Muscle layer of duodenum (tissue), 2 donors: ENCODE measurements at regions not wholly inside any gene's neighbourhood (a gene's known extent, or its start where the extent isn't known, plus 50 kb on each side); places are given as distances from the start of the nearest gene placed in this dataset.

Source experiments
- H3K27ac ChIP-seq: one replicate; pipeline ENCODE4 v1.7.0; 2013; ENCODE audit warnings: mild to moderate bottlenecking, low read length
- H3K27me3 ChIP-seq: one replicate; pipeline ENCODE4 v1.7.0; 2013; ENCODE audit warnings: low read depth, mild to moderate bottlenecking, control low read depth, low read length
- H3K36me3 ChIP-seq, 2 donors: one replicate each; pipeline ENCODE4 v1.7.0; 2013; ENCODE audit warnings: low read length in 2 of 2, control low read depth in 1 of 2, mild to moderate bottlenecking in 1 of 2; ENCODE audit not compliant: insufficient read depth in 2 of 2, control insufficient read depth in 1 of 2
- H3K4me1 ChIP-seq, 2 donors: one replicate each; pipeline ENCODE4 v1.7.0; 2013; ENCODE audit warnings: low read length in 2 of 2, mild to moderate bottlenecking in 2 of 2, control low read depth in 1 of 2, moderate library complexity in 1 of 2; ENCODE audit not compliant: insufficient read depth in 2 of 2, control insufficient read depth in 1 of 2
- H3K4me3 ChIP-seq, 2 donors: one replicate each; pipeline ENCODE4 v1.7.0; 2013; ENCODE audit warnings: low read length in 2 of 2, low read depth in 1 of 2, mild to moderate bottlenecking in 1 of 2
- H3K9me3 ChIP-seq, 2 donors: one replicate each; pipeline ENCODE4 v1.7.0; 2013; ENCODE audit warnings: low read length in 2 of 2, control low read depth in 1 of 2, mild to moderate bottlenecking in 1 of 2; ENCODE audit not compliant: control insufficient read depth in 1 of 2
- donor health status: healthy.

- Histone ChIP-seq H3K36me3 (no peaks in the 10 kb centered on the region), H3K27ac (no peak overlapping the region), H3K9me3 (peaks cover 0 to 4% of the 10 kb centered on the region in 2 donors)
Measured at GRCh38 chr5:3300726-3301125, 294.9 kb upstream of the IRX1 start.

DNA sequence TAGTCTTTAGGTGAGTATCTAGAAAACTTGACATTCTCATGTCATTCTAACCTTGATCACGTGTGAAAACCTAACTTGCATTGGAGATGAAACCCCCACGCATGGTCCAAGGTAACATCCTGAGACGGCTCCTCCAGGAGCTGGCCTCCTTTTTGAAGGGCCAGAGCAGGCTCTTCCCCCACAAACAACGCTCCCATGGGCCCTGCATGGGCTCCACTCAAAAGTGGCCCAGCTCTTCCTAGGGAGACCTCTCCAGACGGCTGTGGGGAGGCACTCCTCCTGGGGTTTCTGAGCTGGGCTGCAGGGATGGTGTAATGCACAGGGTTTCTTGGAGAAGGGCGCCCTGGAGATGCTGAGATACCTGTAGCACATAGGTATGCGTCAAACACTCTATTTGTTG lies 296.2 kb upstream of the IRX1 start:
- Histone ChIP-seq H3K4me1 (no peaks in the 10 kb centered on the region), H3K36me3 (no peaks in the 10 kb centered on the region), H3K27ac (no peak overlapping the region), H3K4me3 (no peak overlapping the region), H3K9me3 (peaks cover 0 to 4% of the 10 kb centered on the region in 2 donors), H3K27me3 (no peaks in the 10 kb centered on the region)

More at GRCh38 chr5:3300726-3301125, 294.9 kb upstream of the IRX1 start:
- H3K4me1 ChIP-seq: no peaks in the 10 kb centered on the region
- no peak overlapping the region for H3K4me3 ChIP-seq
- no peaks in the 10 kb centered on the region for H3K27me3 ChIP-seq

DNA sequence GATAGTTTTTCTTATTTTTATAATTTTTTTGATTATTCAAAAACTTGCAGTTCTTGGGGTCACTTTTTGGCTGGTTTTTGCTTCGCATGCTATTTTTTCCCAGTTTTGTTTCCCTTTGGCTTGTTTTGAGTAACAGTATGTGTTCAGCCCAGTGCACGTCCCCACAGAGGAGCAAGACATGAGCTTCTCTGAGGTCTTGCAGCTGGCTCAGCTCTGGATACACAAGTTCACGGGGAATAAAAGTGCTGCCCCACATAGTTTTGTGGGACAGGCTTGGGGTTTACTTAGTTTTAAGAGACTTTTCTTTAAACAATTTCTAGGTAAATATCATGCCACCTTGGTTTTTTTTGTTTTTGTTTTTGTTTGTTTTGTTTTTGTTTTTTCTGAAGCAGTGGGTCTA lies 297.8 kb upstream of the IRX1 start:
- no peaks in the 10 kb centered on the region for H3K36me3 ChIP-seq
- peaks cover 0 to 4% of the 10 kb centered on the region in 2 donors for H3K9me3 ChIP-seq
- no peaks in the 10 kb centered on the region for H3K4me1 ChIP-seq
- no peak overlapping the region for H3K27ac ChIP-seq
- no peaks in the 10 kb centered on the region for H3K27me3 ChIP-seq
- H3K4me3 ChIP-seq: no peak overlapping the region

DNA sequence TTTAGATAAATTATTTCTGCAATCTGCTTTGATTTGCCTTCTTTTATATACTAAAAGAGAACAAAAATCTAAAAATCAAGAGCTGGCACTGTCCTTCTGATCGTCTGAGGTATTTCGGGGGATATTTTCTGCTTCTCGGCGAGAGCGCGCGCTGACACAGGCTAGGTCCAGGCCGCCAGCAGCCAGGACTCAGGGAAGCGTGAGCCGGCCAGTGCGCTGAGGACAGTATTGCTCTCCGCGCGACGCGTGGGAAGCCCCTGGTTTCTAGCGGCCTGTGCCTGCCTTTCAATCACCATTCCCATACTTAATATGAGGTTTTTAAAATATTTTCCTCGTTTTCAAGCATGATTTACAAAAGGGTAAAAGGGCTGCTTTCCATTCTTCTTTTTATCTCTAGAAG lies 307.3 kb upstream of the IRX1 start:
- Histone ChIP-seq H3K27me3 (no peaks in the 10 kb centered on the region), H3K9me3 (no peaks in the 10 kb centered on the region), H3K4me1 (no peaks in the 10 kb centered on the region), H3K4me3 (no peak overlapping the region), H3K27ac (no peak overlapping the region), H3K36me3 (no peaks in the 10 kb centered on the region)

- Histone ChIP-seq H3K9me3 (no peaks in the 10 kb centered on the region), H3K27ac (no peak overlapping the region), H3K4me1 (no peaks in the 10 kb centered on the region)
Measured at GRCh38 chr5:3287516-3287915, 308.1 kb upstream of the IRX1 start.

GRCh38 chr5:3285621-3286020 lies 310.0 kb upstream of the IRX1 start:
- Histone ChIP-seq H3K36me3 (no peaks in the 10 kb centered on the region), H3K27me3 (no peaks in the 10 kb centered on the region), H3K4me1 (no peaks in the 10 kb centered on the region), H3K4me3 (no peak overlapping the region), H3K27ac (no peak overlapping the region), H3K9me3 (no peaks in the 10 kb centered on the region)

More at GRCh38 chr5:3287516-3287915, 308.1 kb upstream of the IRX1 start:
- Histone ChIP-seq H3K27me3 (no peaks in the 10 kb centered on the region), H3K36me3 (no peaks in the 10 kb centered on the region), H3K4me3 (no peak overlapping the region)

GRCh38 chr5:3284506-3284905 lies 311.1 kb upstream of the IRX1 start:
- H3K9me3 ChIP-seq: no peaks in the 10 kb centered on the region
- no peak overlapping the region for H3K27ac ChIP-seq
- H3K4me3 ChIP-seq: no peak overlapping the region
- H3K4me1 ChIP-seq: no peaks in the 10 kb centered on the region
- no peaks in the 10 kb centered on the region for H3K36me3 ChIP-seq
- H3K27me3 ChIP-seq: no peaks in the 10 kb centered on the region

- no peak overlapping the region for H3K27ac ChIP-seq
- no peak overlapping the region for H3K4me3 ChIP-seq
Measured at GRCh38 chr5:3282841-3283240, 312.8 kb upstream of the IRX1 start.

GRCh38 chr5:3281366-3281765 lies 314.3 kb upstream of the IRX1 start:
- H3K36me3 ChIP-seq: no peaks in the 10 kb centered on the region
- H3K4me1 ChIP-seq: no peaks in the 10 kb centered on the region
- H3K9me3 ChIP-seq: no peaks in the 10 kb centered on the region
- no peaks in the 10 kb centered on the region for H3K27me3 ChIP-seq
- H3K4me3 ChIP-seq: no peak overlapping the region
- H3K27ac ChIP-seq: no peak overlapping the region

More at GRCh38 chr5:3282841-3283240, 312.8 kb upstream of the IRX1 start:
- no peaks in the 10 kb centered on the region for H3K9me3 ChIP-seq
- no peaks in the 10 kb centered on the region for H3K4me1 ChIP-seq
- no peaks in the 10 kb centered on the region for H3K27me3 ChIP-seq
- H3K36me3 ChIP-seq: no peaks in the 10 kb centered on the region

DNA sequence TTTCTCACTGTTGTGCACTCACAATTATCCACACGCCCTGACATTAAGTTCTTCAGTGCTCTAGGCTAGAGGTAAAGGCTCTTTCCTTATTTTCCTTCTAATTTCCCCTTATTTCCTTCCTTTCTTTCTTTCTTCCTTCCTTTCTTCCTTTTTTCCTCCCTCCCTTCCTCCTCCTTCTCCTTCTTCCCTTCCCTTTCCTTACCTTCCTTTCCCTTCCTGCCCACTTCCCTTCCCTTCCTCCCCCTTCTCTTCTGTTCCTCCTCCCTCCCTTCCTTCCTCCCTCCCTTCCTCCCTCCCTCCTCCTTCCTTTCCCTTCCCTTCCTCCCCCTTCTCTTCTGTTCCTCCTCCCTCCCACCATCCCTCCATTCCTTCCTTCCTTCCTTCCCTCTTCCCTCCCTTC lies 317.0 kb upstream of the IRX1 start:
- Histone ChIP-seq H3K27me3 (no peaks in the 10 kb centered on the region), H3K36me3 (no peaks in the 10 kb centered on the region), H3K4me3 (no peak overlapping the region), H3K4me1 (no peaks in the 10 kb centered on the region), H3K9me3 (no peaks in the 10 kb centered on the region), H3K27ac (no peak overlapping the region)

- Histone ChIP-seq H3K4me1 (no peaks in the 10 kb centered on the region), H3K9me3 (no peaks in the 10 kb centered on the region), H3K27ac (no peak overlapping the region), H3K36me3 (no peaks in the 10 kb centered on the region), H3K27me3 (no peaks in the 10 kb centered on the region), H3K4me3 (no peak overlapping the region)
Measured at GRCh38 chr5:3277590-3278196, 317.9 kb upstream of the IRX1 start.

DNA sequence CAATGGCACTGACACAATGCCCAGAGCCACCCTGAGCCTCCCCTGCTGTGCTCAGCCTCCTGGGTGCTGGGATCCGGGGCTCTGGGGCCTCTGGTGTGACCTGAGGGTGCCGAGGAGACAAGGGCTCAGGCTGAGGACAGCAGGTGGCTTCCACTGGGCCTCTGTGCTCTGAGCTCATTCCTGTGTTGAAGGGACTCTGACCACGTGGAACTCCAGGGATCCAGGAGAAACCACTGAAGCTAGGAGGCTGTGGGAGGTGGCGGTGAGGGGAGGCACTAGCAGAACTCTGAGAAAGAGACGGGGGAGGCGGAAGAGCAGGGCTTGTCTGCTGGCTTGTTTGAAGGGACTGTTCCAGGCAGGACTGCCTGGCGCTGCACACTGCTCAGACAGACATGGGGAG lies 318.7 kb upstream of the IRX1 start:
- Histone ChIP-seq H3K9me3 (no peaks in the 10 kb centered on the region), H3K4me3 (no peak overlapping the region), H3K27me3 (no peaks in the 10 kb centered on the region), H3K27ac (no peak overlapping the region), H3K4me1 (no peaks in the 10 kb centered on the region), H3K36me3 (no peaks in the 10 kb centered on the region)
